ENCODE measurements at regions not wholly inside any gene's neighbourhood (a gene's known extent, or its start where the extent isn't known, plus 50 kb on each side); places are given as distances from the start of the nearest gene placed in this dataset.

DNA sequence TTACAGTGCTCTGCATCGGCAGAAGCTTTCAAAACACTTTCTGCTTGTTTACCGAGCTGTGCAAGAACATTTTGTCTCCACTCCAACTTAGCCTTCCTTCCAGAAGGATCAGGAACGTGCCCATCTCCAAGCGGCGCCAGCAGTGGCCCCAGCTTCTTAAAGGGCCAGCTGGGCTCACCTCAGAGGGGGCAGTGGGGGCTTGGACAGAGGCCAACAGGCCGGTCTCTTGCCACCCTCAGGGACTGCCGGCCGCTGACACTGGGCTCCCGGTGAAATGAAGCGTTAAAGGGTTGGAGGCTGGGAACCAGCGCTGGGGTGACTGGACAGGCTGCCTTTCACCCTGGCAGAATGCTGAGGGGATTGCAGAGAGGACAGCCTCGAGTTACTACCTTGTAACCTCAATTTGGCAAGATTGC is 67.0 kb upstream of the RNU6ATAC start:
- no peak for DNase-seq (ENCODE audit: low spot score)
- H3K4me1 Mint-ChIP-seq (ENCODE audit: low read depth), result no peaks in the 10 kb centered on the region
- H3K36me3 Mint-ChIP-seq (ENCODE audit: low read depth), result no peaks in the 10 kb centered on the region
- intact Hi-C loops (cut with micrococcal nuclease), result no loop called here
- H3K27me3 Mint-ChIP-seq (ENCODE audit: insufficient read depth), result no peaks in the 10 kb centered on the region
- no peak overlapping the region for H3K27ac Mint-ChIP-seq
- no peak overlapping the region for H3K4me3 Mint-ChIP-seq
- H3K9me3 Mint-ChIP-seq, result no peaks in the 10 kb centered on the region

DNA sequence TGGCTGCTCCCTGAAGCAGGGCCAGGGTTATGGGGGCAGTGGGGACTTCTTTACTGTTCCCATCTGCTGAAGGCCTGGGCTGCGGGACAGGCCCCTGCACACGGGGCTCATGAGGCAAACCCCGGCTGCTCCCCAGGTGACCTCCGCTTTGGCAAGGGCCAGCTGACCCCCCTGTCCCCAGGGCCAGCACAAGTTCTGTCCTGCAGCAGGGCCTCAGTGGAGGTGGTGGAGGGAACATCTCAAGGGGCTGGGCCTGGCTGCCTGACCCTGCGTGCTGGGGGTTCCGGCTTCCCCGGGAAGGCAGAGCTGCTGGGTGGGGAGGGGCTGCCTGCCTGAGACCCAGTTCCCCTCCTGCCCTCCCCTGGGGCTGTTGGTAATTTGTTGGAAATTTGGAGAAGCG is 67.4 kb upstream of the RNU6ATAC start:
- no peak overlapping the region for H3K27ac Mint-ChIP-seq
- no peaks in the 10 kb centered on the region for H3K36me3 Mint-ChIP-seq (ENCODE audit: low read depth)
- no peaks in the 10 kb centered on the region for H3K27me3 Mint-ChIP-seq (ENCODE audit: insufficient read depth)
- intact Hi-C loops (cut with micrococcal nuclease), result no loop called here
- no peak for DNase-seq (ENCODE audit: low spot score)
- no peaks in the 10 kb centered on the region for H3K9me3 Mint-ChIP-seq
- H3K4me1 Mint-ChIP-seq (ENCODE audit: low read depth), result no peaks in the 10 kb centered on the region
- no peak overlapping the region for H3K4me3 Mint-ChIP-seq

- Mint-ChIP-seq H3K9me3 (no peaks in the 10 kb centered on the region), H3K4me3 (no peak overlapping the region), H3K4me1 (ENCODE audit: low read depth) (no peaks in the 10 kb centered on the region), H3K36me3 (ENCODE audit: low read depth) (no peaks in the 10 kb centered on the region), H3K27me3 (ENCODE audit: insufficient read depth) (no peaks in the 10 kb centered on the region), H3K27ac (no peak overlapping the region)
- no peak for DNase-seq (ENCODE audit: low spot score)
- intact Hi-C loops (cut with micrococcal nuclease), result no loop called here
These were observed 68.7 kb upstream of the RNU6ATAC start for GRCh38 chr9:134233022-134233421.

DNA sequence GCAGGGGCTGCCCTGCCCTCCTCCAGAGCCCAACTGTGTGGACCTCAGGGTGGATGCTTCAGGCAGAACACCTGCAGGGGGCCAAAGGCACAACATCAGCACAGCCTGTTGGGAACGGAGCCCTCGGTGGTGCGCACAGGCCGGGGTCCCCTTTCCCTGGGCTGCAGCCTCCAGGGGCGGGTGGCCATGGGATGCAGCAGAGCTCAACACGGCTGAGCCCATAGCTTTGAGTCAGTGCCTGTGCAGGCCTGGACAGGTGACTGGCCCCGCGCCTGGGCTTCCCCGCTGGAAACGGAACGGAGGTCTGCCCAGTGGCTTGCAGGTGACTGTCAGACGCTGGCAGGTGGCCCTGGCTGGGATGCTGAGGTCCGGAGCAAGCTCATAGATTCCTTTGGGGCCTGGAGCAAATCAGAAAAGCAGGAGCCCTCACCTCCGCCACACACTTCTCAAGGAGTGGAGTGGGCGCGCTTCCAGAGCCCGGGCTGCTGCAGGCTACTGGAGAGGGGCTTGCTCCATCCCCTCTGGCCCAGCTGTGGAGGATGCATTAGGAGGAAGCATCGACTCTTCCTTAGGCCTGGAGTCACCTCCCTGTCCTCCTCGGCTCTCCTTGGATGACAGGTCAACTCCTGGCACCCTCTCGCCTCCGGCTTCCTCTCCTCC is 69.8 kb upstream of the RNU6ATAC start:
- intact Hi-C loops (cut with micrococcal nuclease), result no loop called here
- Mint-ChIP-seq H3K36me3 (ENCODE audit: low read depth) (no peaks in the 10 kb centered on the region), H3K4me3 (no peak overlapping the region), H3K4me1 (ENCODE audit: low read depth) (no peaks in the 10 kb centered on the region), H3K9me3 (no peaks in the 10 kb centered on the region), H3K27ac (no peak overlapping the region), H3K27me3 (ENCODE audit: insufficient read depth) (no peaks in the 10 kb centered on the region)
- DNase-seq (ENCODE audit: low spot score), result no peak

GRCh38 chr9:134234687-134235359 is 70.5 kb upstream of the RNU6ATAC start:
- Mint-ChIP-seq H3K4me3 (no peak overlapping the region), H3K27me3 (ENCODE audit: insufficient read depth) (no peaks in the 10 kb centered on the region), H3K4me1 (ENCODE audit: low read depth) (no peaks in the 10 kb centered on the region), H3K9me3 (no peaks in the 10 kb centered on the region), H3K36me3 (ENCODE audit: low read depth) (no peaks in the 10 kb centered on the region), H3K27ac (no peak overlapping the region)
- intact Hi-C loops (cut with micrococcal nuclease), result no loop called here
- no peak for DNase-seq (ENCODE audit: low spot score)

- no peaks in the 10 kb centered on the region for H3K36me3 Mint-ChIP-seq (ENCODE audit: low read depth)
- DNase-seq (ENCODE audit: low spot score), result no peak
- intact Hi-C loops (cut with micrococcal nuclease), result no loop called here
- H3K9me3 Mint-ChIP-seq, result no peaks in the 10 kb centered on the region
- H3K4me3 Mint-ChIP-seq, result no peak overlapping the region
- no peak overlapping the region for H3K27ac Mint-ChIP-seq
- H3K27me3 Mint-ChIP-seq (ENCODE audit: insufficient read depth), result no peaks in the 10 kb centered on the region
- no peaks in the 10 kb centered on the region for H3K4me1 Mint-ChIP-seq (ENCODE audit: low read depth)
These were observed 71.0 kb upstream of the RNU6ATAC start for GRCh38 chr9:134235366-134235765.

DNA sequence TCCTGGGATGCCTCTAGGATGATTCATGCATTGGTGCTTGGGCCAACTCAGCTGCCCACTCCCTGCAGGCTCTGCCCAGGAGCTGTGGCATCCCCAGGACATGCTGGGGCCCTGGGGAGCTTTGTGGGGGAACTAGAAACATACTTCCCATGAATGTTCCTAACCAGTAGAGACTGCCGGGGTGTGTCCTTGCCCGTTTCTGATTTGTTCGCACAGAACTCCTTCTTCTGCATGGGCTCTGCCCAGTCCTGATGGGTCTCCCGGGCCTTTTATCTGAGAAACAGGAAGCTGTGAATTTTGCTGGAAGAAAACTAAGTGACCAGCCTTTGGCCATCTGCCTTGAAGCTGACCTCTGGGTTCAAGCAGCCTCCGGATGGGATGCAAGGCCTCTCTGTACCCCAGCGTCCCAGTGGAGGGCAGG is 71.6 kb upstream of the RNU6ATAC start:
- H3K36me3 Mint-ChIP-seq (ENCODE audit: low read depth), result no peaks in the 10 kb centered on the region
- intact Hi-C loops (cut with micrococcal nuclease), result no loop called here
- DNase-seq (ENCODE audit: low spot score), result no peak
- H3K27me3 Mint-ChIP-seq (ENCODE audit: insufficient read depth), result no peaks in the 10 kb centered on the region
- H3K4me1 Mint-ChIP-seq (ENCODE audit: low read depth), result no peaks in the 10 kb centered on the region
- H3K4me3 Mint-ChIP-seq, result no peak overlapping the region
- H3K9me3 Mint-ChIP-seq, result no peaks in the 10 kb centered on the region
- no peak overlapping the region for H3K27ac Mint-ChIP-seq

DNA sequence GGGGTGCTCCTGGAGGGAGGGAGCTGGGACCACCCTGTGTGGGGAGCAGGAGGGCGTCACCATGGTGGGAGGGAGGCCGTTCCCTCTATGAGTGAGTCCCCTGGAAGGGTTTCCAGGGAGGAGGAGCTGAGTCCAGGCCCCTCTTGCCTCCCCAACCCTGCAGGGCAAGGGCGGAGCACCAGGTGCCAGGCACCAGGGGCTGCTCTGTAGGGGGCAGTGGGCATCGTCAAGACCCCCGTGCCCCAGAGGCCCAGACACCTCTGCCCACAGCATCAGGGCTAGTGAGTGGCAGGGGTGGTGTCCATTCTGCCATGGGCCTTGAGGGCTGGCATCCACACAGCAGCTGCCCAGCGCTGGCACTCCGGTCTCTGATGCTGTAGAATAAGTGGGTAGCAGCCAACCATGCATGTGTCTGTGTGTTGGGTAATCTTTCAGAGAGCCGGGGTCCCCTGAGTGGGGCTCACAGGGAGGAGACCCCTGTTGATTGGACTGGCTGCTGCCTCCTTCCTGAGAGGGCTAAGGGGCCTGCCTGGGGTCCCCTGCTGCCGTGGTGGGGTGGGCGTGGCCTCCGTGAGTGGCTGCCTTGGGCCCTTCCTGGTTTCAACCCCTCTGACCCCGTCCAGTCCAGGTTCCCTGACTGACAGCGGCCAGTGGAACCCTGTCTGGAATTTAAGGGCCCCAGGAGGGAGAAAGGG is 72.7 kb upstream of the RNU6ATAC start:
- intact Hi-C loops (cut with micrococcal nuclease), result no loop called here
- H3K4me1 Mint-ChIP-seq (ENCODE audit: low read depth), result no peaks in the 10 kb centered on the region
- no peaks in the 10 kb centered on the region for H3K27me3 Mint-ChIP-seq (ENCODE audit: insufficient read depth)
- no peak overlapping the region for H3K4me3 Mint-ChIP-seq
- no peaks in the 10 kb centered on the region for H3K36me3 Mint-ChIP-seq (ENCODE audit: low read depth)
- H3K9me3 Mint-ChIP-seq, result no peaks in the 10 kb centered on the region
- no peak overlapping the region for H3K27ac Mint-ChIP-seq
- DNase-seq (ENCODE audit: low spot score), result no peak

GRCh38 chr9:134237630-134238265 is 73.4 kb upstream of the RNU6ATAC start:
- no peak for DNase-seq (ENCODE audit: low spot score)
- H3K4me3 Mint-ChIP-seq, result no peak overlapping the region
- H3K9me3 Mint-ChIP-seq, result no peaks in the 10 kb centered on the region
- H3K27me3 Mint-ChIP-seq (ENCODE audit: insufficient read depth), result no peaks in the 10 kb centered on the region
- intact Hi-C loops (cut with micrococcal nuclease), result no loop called here
- H3K27ac Mint-ChIP-seq, result no peak overlapping the region
- H3K4me1 Mint-ChIP-seq (ENCODE audit: low read depth), result no peaks in the 10 kb centered on the region
- no peaks in the 10 kb centered on the region for H3K36me3 Mint-ChIP-seq (ENCODE audit: low read depth)

- H3K4me3 Mint-ChIP-seq, result no peak overlapping the region
- peaks cover 7% of the 10 kb centered on the region for H3K4me1 Mint-ChIP-seq (ENCODE audit: low read depth)
- intact Hi-C loops (cut with micrococcal nuclease), result no loop called here
- no peaks in the 10 kb centered on the region for H3K9me3 Mint-ChIP-seq
- no peak overlapping the region for H3K27ac Mint-ChIP-seq
- no peaks in the 10 kb centered on the region for H3K36me3 Mint-ChIP-seq (ENCODE audit: low read depth)
- H3K27me3 Mint-ChIP-seq (ENCODE audit: insufficient read depth), result peaks cover 7% of the 10 kb centered on the region
- no peak for DNase-seq (ENCODE audit: low spot score)
These were observed 75.0 kb upstream of the RNU6ATAC start for GRCh38 chr9:134239130-134239903.

- DNase-seq (ENCODE audit: low spot score), result no peak
- intact Hi-C loops (cut with micrococcal nuclease), result no loop called here
- peaks cover 7% of the 10 kb centered on the region for H3K4me1 Mint-ChIP-seq (ENCODE audit: low read depth)
- H3K27ac Mint-ChIP-seq, result no peak overlapping the region
- H3K27me3 Mint-ChIP-seq (ENCODE audit: insufficient read depth), result peaks cover 9% of the 10 kb centered on the region
- H3K9me3 Mint-ChIP-seq, result peaks cover under 1% of the 10 kb centered on the region
- H3K4me3 Mint-ChIP-seq, result no peak overlapping the region
- no peaks in the 10 kb centered on the region for H3K36me3 Mint-ChIP-seq (ENCODE audit: low read depth)
These were observed 75.6 kb upstream of the RNU6ATAC start for GRCh38 chr9:134239939-134240338.

DNA sequence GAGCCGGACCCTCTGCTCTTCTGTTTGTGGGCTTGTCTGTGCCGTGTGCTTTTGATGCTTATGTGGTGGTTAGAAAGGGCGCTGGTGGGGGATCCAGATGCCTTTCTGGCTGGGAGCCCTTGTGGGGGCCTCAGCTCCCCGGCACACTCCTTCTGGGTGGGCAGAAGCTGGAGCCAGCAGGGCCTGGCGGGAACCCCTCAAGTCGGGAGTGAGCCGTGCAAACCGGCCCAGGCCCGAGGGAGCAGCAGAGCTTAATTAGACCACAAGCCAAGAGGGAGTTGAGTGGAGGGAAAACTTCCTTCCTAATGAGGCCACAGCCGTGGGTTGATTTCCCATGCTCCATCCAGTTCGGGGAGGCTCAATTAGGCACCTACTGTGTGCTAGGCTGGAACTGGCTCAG is 76.0 kb upstream of the RNU6ATAC start:
- intact Hi-C loops (cut with micrococcal nuclease), result no loop called here
- H3K27ac Mint-ChIP-seq, result no peak overlapping the region
- peaks cover 7% of the 10 kb centered on the region for H3K4me1 Mint-ChIP-seq (ENCODE audit: low read depth)
- DNase-seq (ENCODE audit: low spot score), result no peak
- H3K36me3 Mint-ChIP-seq (ENCODE audit: low read depth), result no peaks in the 10 kb centered on the region
- H3K27me3 Mint-ChIP-seq (ENCODE audit: insufficient read depth), result peaks cover 9% of the 10 kb centered on the region
- H3K4me3 Mint-ChIP-seq, result no peak overlapping the region
- H3K9me3 Mint-ChIP-seq, result peaks cover 2% of the 10 kb centered on the region
